Lower lobe of right lung (tissue), 2 donors: ENCODE measurements at regions not wholly inside any gene's neighbourhood (a gene's known extent, or its start where the extent isn't known, plus 50 kb on each side); places are given as distances from the start of the nearest gene placed in this dataset.

Source experiments
- ATAC-seq, 2 donors: fragments of 200-7000 bp; cut with Tn5 transposase; one replicate each; pipeline ENCODE4 v1.9.1; 2020 to 2022; ENCODE audit warnings: mild to moderate bottlenecking in 2 of 2, moderate library complexity in 2 of 2
- DNase-seq: peaks from one replicate; pipeline ENCODE4 v3.0.0-alpha.2; 2020
- H3K27ac ChIP-seq: fragments of 200-600 bp; one replicate; pipeline ENCODE4 v1.8.0; 2022
- H3K27me3 ChIP-seq: fragments of 200-600 bp; one replicate; pipeline ENCODE4 v1.8.0; 2022; ENCODE audit warnings: low read depth
- H3K36me3 ChIP-seq: fragments of 200-600 bp; one replicate; pipeline ENCODE4 v1.8.0; 2022; ENCODE audit warnings: mild to moderate bottlenecking
- H3K4me1 ChIP-seq: fragments of 200-600 bp; one replicate; pipeline ENCODE4 v1.8.0; 2022
- H3K4me3 ChIP-seq: fragments of 200-600 bp; one replicate; pipeline ENCODE4 v1.8.0; 2022; ENCODE audit warnings: mild to moderate bottlenecking
- H3K9me3 ChIP-seq: fragments of 200-600 bp; one replicate; pipeline ENCODE4 v1.8.0; 2022
- CTCF ChIP-seq: fragments of 200-600 bp; IDR thresholded peaks from one replicate; pipeline ENCODE4 v1.8.0; 2022; ENCODE audit warnings: antibody characterized with exemption, mild to moderate bottlenecking
- intact Hi-C: fragments of 100-400 bp; cut with DNase I; formaldehyde crosslinking; loops from one replicate; pipeline ENCODE4 v1.11.0; 2022
- donor health status: DM: no; HTN: yes; CAD: no; lungs with severe emphysema.

- intact Hi-C loops, result no loop called here
- DNase-seq (no peak), ATAC-seq (no peak)
- H3K27me3 ChIP-seq, result no peaks in the 10 kb centered on the region
- H3K36me3 ChIP-seq, result no peaks in the 10 kb centered on the region
- H3K4me1 ChIP-seq, result no peaks in the 10 kb centered on the region
- H3K4me3 ChIP-seq, result no peak overlapping the region
- no peak overlapping the region for H3K27ac ChIP-seq
- no peak for TF ChIP-seq CTCF
- H3K9me3 ChIP-seq, result no peaks in the 10 kb centered on the region
These were observed 117.0 kb upstream of the MBL2 start for GRCh38 chr10:52889611-52890010.

GRCh38 chr10:52883996-52884871 lies 111.7 kb upstream of the MBL2 start:
- no peak overlapping the region for H3K27ac ChIP-seq
- no peaks in the 10 kb centered on the region for H3K27me3 ChIP-seq
- no peaks in the 10 kb centered on the region for H3K9me3 ChIP-seq
- H3K4me3 ChIP-seq, result no peak overlapping the region
- intact Hi-C loops, result no loop called here
- H3K4me1 ChIP-seq, result no peaks in the 10 kb centered on the region
- TF ChIP-seq CTCF, result peak; percentile 57
- no peak for DNase-seq
- peak; percentile 91 to 93 for ATAC-seq
- H3K36me3 ChIP-seq, result no peaks in the 10 kb centered on the region

GRCh38 chr10:52879091-52879807 lies 106.7 kb upstream of the MBL2 start:
- DNase-seq (no peak), ATAC-seq (no peak)
- no peaks in the 10 kb centered on the region for H3K4me1 ChIP-seq
- TF ChIP-seq CTCF, result no peak
- H3K36me3 ChIP-seq, result no peaks in the 10 kb centered on the region
- intact Hi-C loops, result no loop called here
- no peak overlapping the region for H3K4me3 ChIP-seq
- no peaks in the 10 kb centered on the region for H3K27me3 ChIP-seq
- H3K27ac ChIP-seq, result no peak overlapping the region
- no peaks in the 10 kb centered on the region for H3K9me3 ChIP-seq

- no peak for TF ChIP-seq CTCF
- Histone ChIP-seq H3K27me3 (no peaks in the 10 kb centered on the region), H3K4me3 (no peak overlapping the region), H3K36me3 (no peaks in the 10 kb centered on the region), H3K27ac (no peak overlapping the region), H3K4me1 (no peaks in the 10 kb centered on the region), H3K9me3 (no peaks in the 10 kb centered on the region)
- intact Hi-C loops, result no loop called here
- DNase-seq (no peak), ATAC-seq (peak; percentile 34 to 40)
These were observed 104.9 kb upstream of the MBL2 start for GRCh38 chr10:52877451-52877850.

- Histone ChIP-seq H3K27me3 (no peaks in the 10 kb centered on the region), H3K36me3 (no peaks in the 10 kb centered on the region), H3K4me3 (no peak overlapping the region), H3K4me1 (no peaks in the 10 kb centered on the region), H3K9me3 (no peaks in the 10 kb centered on the region), H3K27ac (no peak overlapping the region)
- DNase-seq (no peak), ATAC-seq (no peak)
- intact Hi-C loops, result no loop called here
- no peak for TF ChIP-seq CTCF
These were observed 102.8 kb upstream of the MBL2 start for GRCh38 chr10:52875336-52875735.
